WTC11 (cell line): ENCODE measurements at regions not wholly inside any gene's neighbourhood (a gene's known extent, or its start where the extent isn't known, plus 50 kb on each side); places are given as distances from the start of the nearest gene placed in this dataset.

Experiments used
- ATAC-seq: fragments of 200-7000 bp; cut with Tn5 transposase; 2 replicates; pipeline ENCODE4 v1.10.0; 2021; ENCODE audit warnings: mild to moderate bottlenecking, moderate library complexity
- CTCF ChIA-PET: fragments of 300-600 bp; sonication (Branson Sonifier 250); formaldehyde crosslinking; loops from one replicate; lab custom pipeline; 2021; ENCODE audit warnings: antibody characterized with exemption; lab: Charles Lee
- POLR2A ChIA-PET: fragments of 350-600 bp; sonication (Branson Sonifier 250); formaldehyde crosslinking; loops from one replicate; lab custom pipeline; 2021; ENCODE audit warnings: antibody characterized with exemption; lab: Charles Lee
- DNase-seq: peaks from one replicate; pipeline ENCODE4 v3.0.0; 2021; ENCODE audit warnings: low spot score
- H3K27ac Mint-ChIP-seq: 2 replicates; pipeline ENCODE4 v1.8.0; 2021; ENCODE audit warnings: mixed read lengths
- H3K27me3 Mint-ChIP-seq: 2 replicates; pipeline ENCODE4 v1.8.0; 2021; ENCODE audit warnings: low read depth, mild to moderate bottlenecking, moderate library complexity, mixed read lengths
- H3K36me3 Mint-ChIP-seq: 2 replicates; pipeline ENCODE4 v1.8.0; 2021; ENCODE audit warnings: mixed read lengths
- H3K4me1 Mint-ChIP-seq: 2 replicates; pipeline ENCODE4 v1.8.0; 2022; ENCODE audit warnings: mixed read lengths
- H3K4me3 Mint-ChIP-seq: 2 replicates; pipeline ENCODE4 v1.8.0; 2021; ENCODE audit warnings: mild to moderate bottlenecking, moderate library complexity, mixed read lengths
- H3K9me3 Mint-ChIP-seq: 2 replicates; pipeline ENCODE4 v1.8.0; 2021; ENCODE audit warnings: mixed read lengths
- CTCF ChIP-seq: fragments of 200-600 bp; IDR thresholded peaks from 2 replicates; pipeline ENCODE4 v1.8.0; 2022; ENCODE audit warnings: antibody characterized with exemption
- E2F1 ChIP-seq: sonication (generic); formaldehyde crosslinking; IDR thresholded peaks from 2 replicates; pipeline ENCODE4 v1.8.0; 2022; ENCODE audit warnings: mild to moderate bottlenecking, missing genetic modification reagents
- GABPB1 ChIP-seq: sonication (generic); formaldehyde crosslinking; IDR thresholded peaks from 2 replicates; pipeline ENCODE4 v1.8.1; 2023; ENCODE audit warnings: mild to moderate bottlenecking, missing genetic modification reagents
- HMGA2 ChIP-seq: fragments of 250-450 bp; sonication (Bioruptor Pico); IDR thresholded peaks from 2 replicates; pipeline ENCODE4 v1.4.0; 2021; ENCODE audit warnings: mild to moderate bottlenecking, moderate library complexity
- HMGXB4 ChIP-seq: sonication (generic); formaldehyde crosslinking; IDR thresholded peaks from 2 replicates; pipeline ENCODE4 v1.8.1; 2023; ENCODE audit warnings: mild to moderate bottlenecking, moderate library complexity, missing genetic modification reagents
- KAT7 ChIP-seq: sonication (generic); formaldehyde crosslinking; IDR thresholded peaks from 2 replicates; pipeline ENCODE4 v1.8.1; 2023; ENCODE audit warnings: missing genetic modification reagents, mild to moderate bottlenecking, borderline replicate concordance
- MLX ChIP-seq: sonication (generic); formaldehyde crosslinking; IDR thresholded peaks from 2 replicates; pipeline ENCODE4 v1.8.1; 2023; ENCODE audit warnings: mild to moderate bottlenecking, missing genetic modification reagents, moderate library complexity
- NR3C1 ChIP-seq: sonication (generic); formaldehyde crosslinking; conservative IDR thresholded peaks from 2 replicates; pipeline ENCODE4 v1.8.1; 2023; ENCODE audit warnings: low read depth, mild to moderate bottlenecking, missing genetic modification reagents
- SMAD3 ChIP-seq: sonication (generic); formaldehyde crosslinking; IDR thresholded peaks from 2 replicates; pipeline ENCODE4 v1.8.0; 2022; ENCODE audit warnings: missing genetic modification reagents, mild to moderate bottlenecking, borderline replicate concordance
- STAT6 ChIP-seq: sonication (generic); formaldehyde crosslinking; conservative IDR thresholded peaks from 2 replicates; pipeline ENCODE4 v1.8.1; 2023; ENCODE audit warnings: mild to moderate bottlenecking, low read depth, missing genetic modification reagents, moderate library complexity
- ZBTB21 ChIP-seq: sonication (generic); formaldehyde crosslinking; IDR thresholded peaks from 2 replicates; pipeline ENCODE4 v1.8.1; 2023; ENCODE audit warnings: mild to moderate bottlenecking, missing genetic modification reagents, borderline replicate concordance
- ZBTB43 ChIP-seq: sonication (generic); formaldehyde crosslinking; IDR thresholded peaks from 2 replicates; pipeline ENCODE4 v1.8.1; 2023; ENCODE audit warnings: mild to moderate bottlenecking, missing genetic modification reagents
- ZNF138 ChIP-seq: sonication (generic); formaldehyde crosslinking; conservative IDR thresholded peaks from 2 replicates; pipeline ENCODE4 v1.8.1; 2022; ENCODE audit warnings: mild to moderate bottlenecking, moderate library complexity, missing genetic modification reagents
- ZNF396 ChIP-seq: fragments of 250-450 bp; sonication (Bioruptor Pico); IDR thresholded peaks from 2 replicates; pipeline ENCODE4 v1.8.0; 2021; ENCODE audit warnings: mild to moderate bottlenecking, moderate library complexity, borderline replicate concordance

- TF ChIP-seq NR3C1 (CRISPR knock-in tag) = no peak
- no peak for TF ChIP-seq KAT7 (CRISPR knock-in tag)
- TF ChIP-seq HMGA2 (CRISPR knock-in tag) = no peak
Observed at GRCh38 chr16:48932216-48932855, 322.4 kb upstream of the N4BP1 start (continued).

- DNase-seq (no peak), ATAC-seq (no peak)
- H3K36me3 Mint-ChIP-seq = no peaks in the 10 kb centered on the region
- H3K27ac Mint-ChIP-seq = no peak overlapping the region
- no peaks in the 10 kb centered on the region for H3K4me1 Mint-ChIP-seq
- H3K27me3 Mint-ChIP-seq = no peaks in the 10 kb centered on the region; the same call in none of the 2 replicates
- H3K4me3 Mint-ChIP-seq = no peak overlapping the region
- H3K9me3 Mint-ChIP-seq = peaks cover 17% of the 10 kb centered on the region
- ChIA-PET CTCF (no interaction called here), POLR2A (no interaction called here)
- TF ChIP-seq ZNF396 (no peak), ZBTB43 (CRISPR knock-in tag) (0 out of 2 replicates have a peak, but pooled peaks have one; percentile 38)
Observed at GRCh38 chr16:48930951-48931553, 321.1 kb upstream of the N4BP1 start.

GRCh38 chr16:48919791-48920190 lies 309.8 kb upstream of the N4BP1 start:
- ChIA-PET CTCF (no interaction called here), POLR2A (no interaction called here)
- H3K9me3 Mint-ChIP-seq = peaks cover 4% of the 10 kb centered on the region; the same call in 1 of the 2 replicates
- DNase-seq = no peak
- H3K4me1 Mint-ChIP-seq = 0 out of 2 replicates have a peak, but pooled peaks cover 5% of the 10 kb centered on the region
- TF ChIP-seq E2F1 (CRISPR knock-in tag) (no peak), ZBTB21 (CRISPR knock-in tag) (no peak), HMGXB4 (no peak), ZNF138 (CRISPR knock-in tag) (no peak), SMAD3 (CRISPR knock-in tag) (no peak), STAT6 (CRISPR knock-in tag) (no peak), CTCF (no peak), MLX (CRISPR knock-in tag) (no peak), KAT7 (CRISPR knock-in tag) (no peak), GABPB1 (CRISPR knock-in tag) (no peak)
- no peaks in the 10 kb centered on the region for H3K36me3 Mint-ChIP-seq
- ATAC-seq = no peak
- H3K27ac Mint-ChIP-seq = no peak overlapping the region
- no peak overlapping the region for H3K4me3 Mint-ChIP-seq
- H3K27me3 Mint-ChIP-seq = peaks cover 3% of the 10 kb centered on the region; the same call in 1 of the 2 replicates
